ENCODE measurements at regions not wholly inside any gene's neighbourhood (a gene's known extent, or its start where the extent isn't known, plus 50 kb on each side); places are given as distances from the start of the nearest gene placed in this dataset.

DNA sequence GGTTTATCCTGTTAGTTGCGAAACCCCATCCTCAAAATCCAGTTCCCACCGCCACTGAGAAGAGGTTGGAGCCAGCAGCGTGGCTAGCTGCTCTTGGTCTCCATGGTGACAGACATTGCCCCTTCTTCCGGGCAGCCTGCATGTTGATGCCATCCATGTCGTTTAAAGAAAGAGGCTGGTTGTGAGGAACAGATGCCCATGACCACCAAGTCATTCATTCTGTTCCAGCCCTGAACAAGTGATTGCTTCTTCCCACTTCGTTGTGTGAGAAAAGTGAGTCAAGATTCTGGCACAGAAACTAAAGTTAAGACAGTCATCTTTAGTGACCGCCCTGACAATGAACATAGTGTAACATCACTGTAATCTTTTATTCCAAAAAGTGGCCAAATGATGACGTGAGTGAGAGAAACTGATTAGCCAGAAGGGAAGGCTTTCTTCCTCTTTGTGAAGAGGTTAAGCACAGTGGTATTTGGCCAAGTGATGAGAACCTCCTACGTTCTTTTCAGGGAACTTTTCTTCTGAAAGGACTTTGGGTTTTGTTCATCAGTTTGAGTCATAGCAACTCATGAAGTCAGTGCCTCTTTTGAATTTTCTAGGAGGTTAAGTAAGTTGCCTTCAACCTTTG lies 272.5 kb downstream of the GALR1 start:
- DNase-seq, result no peak

- DNase-seq, result no peak
Measured at GRCh38 chr18:77524909-77525308, 275.3 kb downstream of the GALR1 start.

DNA sequence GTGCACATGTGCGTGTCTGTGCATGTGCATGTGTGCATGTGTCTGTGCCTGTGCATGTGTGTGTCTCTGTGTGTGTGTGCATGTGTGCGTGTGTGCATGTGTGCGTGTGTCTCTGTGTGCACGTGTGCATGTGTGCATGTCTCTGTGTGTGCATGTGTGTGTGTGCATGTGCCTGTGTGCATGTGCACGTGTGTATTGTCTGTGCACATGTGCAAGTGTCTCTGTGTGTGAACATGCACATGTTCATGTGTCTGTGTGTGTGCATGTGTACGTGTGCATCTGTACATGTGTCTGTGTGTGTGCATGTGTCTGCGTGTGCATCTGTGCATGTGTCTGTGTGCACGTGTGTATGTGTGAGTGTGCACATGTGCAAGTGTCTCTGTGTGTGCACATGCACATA lies 277.3 kb downstream of the GALR1 start:
- DNase-seq, result no peak

DNA sequence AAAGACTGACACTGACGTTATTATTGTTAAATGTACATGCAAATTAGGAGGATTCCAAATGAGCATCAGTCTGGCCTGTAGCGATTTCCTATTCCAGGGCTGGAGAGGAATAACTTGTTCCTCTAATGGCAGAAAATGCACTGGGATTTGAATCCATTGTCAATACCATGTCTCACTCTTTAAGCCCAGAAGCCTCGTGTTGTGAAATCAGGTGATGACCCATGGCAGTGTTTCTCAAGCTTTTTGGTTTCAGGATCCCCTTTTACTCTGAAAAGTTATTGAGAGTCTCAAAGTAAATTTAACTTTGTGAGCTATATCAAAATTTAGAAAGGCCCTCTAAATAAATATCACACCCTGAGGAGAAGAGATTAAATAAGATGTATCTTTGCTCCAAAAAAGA lies 279.2 kb downstream of the GALR1 start:
- DNase-seq, result no peak

DNA sequence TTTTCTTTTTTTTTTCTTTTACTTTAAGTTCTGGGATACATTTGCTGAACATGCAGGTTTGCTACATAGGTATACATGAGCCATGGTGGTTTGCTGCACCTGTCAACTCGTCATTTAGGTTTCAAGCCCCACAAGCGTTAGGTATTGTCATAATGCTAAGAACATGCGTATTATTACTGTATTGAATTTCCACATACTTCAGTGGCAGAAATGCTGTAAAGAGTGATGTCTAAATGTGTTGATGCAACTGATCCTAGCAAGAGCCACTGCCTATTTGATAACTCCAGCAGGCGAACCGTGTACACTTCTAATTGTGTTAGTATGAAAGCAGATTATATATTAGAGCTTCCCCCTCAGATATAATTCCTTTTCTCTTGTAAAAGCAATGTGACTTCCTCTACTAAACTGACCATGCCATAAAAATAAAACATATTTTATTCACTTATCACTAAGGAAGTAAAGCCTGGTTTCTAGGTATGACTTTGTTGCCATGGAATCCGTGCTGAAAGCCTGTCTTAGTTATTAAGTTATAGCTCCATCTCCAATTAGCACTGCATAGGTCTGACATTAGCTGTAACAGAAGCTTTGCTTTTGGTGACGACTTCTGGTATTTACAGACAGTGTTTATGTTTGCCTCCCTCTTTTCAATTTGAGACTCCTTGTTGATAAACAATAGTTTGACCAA lies 280.0 kb downstream of the GALR1 start:
- no peak for DNase-seq

GRCh38 chr18:77530732-77531131 lies 281.1 kb downstream of the GALR1 start:
- no peak for DNase-seq

- DNase-seq, result no peak
Measured at GRCh38 chr18:77539860-77540259, 290.2 kb downstream of the GALR1 start.

GRCh38 chr18:77544792-77545191 lies 295.1 kb downstream of the GALR1 start:
- DNase-seq, result no peak

DNA sequence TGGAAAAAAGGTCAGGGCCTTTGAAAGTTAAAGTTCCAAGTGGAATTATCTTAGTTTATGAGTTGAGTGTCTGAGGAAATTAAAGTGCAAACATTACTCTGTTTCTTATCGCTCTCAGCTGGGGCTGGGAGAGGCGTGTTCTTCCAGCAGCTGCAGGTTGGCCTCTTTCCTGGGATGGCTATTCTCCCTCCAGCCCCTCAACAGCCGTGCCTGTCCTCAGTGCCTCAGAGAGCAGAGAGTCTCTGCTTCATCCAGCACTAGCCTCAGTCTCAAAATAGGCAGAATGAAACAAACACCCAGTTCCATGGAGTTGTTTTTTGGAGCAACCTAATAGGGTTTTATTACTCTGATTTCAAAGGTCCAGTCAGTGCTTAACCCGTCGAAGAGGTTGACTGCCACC lies 298.1 kb downstream of the GALR1 start:
- DNase-seq, result no peak

- no peak for DNase-seq
Measured at GRCh38 chr18:77548790-77549420, 299.3 kb downstream of the GALR1 start.

- DNase-seq, result no peak
Measured at GRCh38 chr18:77550625-77551024, 301.0 kb downstream of the GALR1 start.

DNA sequence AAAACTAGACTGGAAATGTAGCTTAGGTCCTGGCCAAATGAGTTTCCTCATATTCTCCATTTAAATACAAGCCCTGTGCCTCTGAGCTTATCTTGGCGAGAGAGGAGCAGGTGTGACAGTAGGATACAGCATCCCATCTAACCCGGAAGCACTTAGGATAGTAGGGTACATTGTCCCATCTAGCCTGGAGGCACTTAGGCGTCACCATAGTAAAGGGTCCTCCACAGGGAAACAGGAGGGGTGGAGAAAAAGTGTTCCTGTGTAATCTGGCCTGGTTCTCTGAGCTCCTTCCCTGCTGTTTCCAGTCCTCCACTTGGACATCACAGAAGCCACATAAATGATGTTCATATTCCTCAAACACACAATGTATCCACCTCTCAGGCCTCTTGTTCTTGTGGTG lies 301.4 kb downstream of the GALR1 start:
- DNase-seq, result no peak

DNA sequence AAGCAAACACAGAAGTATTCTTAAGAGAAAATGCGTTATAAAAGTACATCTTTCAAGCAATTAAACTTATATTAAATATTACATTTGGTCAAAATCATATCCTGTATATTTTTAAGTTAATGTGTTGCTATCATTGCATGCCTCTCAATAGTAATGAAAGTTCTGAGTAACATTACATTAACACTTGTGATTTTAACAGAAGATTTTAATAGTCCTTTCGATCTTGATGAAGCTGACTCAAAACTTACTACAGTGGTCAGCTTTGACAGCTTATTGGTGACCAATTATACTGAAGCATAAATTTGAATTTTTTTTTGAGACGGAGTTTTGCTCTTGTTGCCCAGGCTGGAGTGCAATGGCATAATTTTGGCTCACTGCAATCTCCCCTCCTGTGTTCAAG lies 303.3 kb downstream of the GALR1 start:
- no peak for DNase-seq

DNA sequence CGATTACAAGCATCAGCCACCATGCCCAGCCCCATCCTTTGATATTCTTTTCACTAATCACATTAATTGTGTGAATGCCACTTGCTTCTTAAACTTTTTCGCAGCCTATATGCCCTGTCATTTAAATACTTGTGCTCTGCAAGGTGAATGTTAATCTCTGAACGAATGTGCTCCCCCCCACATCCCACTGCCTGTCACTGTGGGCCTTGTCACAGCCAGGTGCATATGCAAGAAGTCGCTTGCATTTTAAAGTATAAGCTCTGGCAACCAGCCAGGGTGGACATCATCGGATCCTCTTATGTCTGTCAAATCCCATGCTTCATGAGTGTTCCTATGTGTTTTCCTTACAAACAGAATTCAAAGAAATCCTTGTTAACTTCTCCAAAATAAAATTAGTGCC lies 304.4 kb downstream of the GALR1 start:
- no peak for DNase-seq

- no peak for DNase-seq
Measured at GRCh38 chr18:77557046-77557587, 307.5 kb downstream of the GALR1 start.

DNA sequence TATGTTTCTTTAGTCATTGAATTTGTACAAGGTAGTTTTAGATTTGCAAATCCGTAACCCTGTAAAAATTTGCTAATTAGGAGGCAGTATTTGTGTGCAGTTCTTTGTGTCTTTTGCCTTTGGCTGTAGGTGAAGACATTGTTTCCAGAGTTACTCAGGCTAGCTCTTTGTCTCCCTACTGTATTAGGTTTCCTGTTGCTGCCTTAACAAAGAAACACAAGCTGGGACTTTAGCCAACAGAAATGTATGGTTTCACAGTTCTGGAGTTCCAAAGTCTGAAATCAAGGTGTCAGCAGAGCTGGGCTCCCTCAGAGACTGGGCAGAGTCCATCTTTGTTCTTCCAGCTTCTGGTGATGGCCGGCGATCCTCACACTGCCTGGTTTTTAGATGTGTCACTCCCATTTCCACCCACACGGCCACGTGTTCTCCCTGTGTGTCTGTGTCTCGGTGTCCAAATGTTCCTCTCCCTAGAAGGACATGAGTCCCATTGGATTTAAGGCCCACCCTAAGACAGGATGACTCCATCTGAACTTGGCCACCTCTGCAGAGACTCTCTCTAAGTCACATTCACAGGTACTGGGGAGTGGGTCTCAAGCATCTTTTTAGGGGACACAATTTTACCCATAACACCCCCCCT lies 309.7 kb downstream of the GALR1 start:
- no peak for DNase-seq

- no peak for DNase-seq
Measured at GRCh38 chr18:77560341-77560992, 310.8 kb downstream of the GALR1 start.

DNA sequence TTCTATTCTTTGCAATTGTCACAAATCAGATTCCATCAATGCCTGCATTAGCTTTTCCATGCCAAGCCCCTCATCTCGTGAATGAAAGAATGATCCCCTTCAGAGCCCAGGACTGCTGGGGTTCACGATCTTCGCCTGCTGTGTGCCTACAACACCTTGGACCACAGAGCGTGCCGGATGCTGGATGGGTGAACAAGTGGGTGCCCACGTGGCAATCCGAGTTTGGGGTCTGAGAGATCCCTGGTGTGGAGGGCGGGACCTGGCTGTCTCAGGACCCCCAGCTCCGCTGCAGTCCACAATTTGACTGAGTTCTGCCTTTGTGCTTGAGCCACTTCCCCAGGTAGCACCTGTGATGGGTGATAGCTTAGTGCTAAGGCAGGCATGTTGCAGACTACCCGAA lies 317.0 kb downstream of the GALR1 start:
- no peak for DNase-seq

GRCh38 chr18:77567205-77567604 lies 317.6 kb downstream of the GALR1 start:
- no peak for DNase-seq

DNA sequence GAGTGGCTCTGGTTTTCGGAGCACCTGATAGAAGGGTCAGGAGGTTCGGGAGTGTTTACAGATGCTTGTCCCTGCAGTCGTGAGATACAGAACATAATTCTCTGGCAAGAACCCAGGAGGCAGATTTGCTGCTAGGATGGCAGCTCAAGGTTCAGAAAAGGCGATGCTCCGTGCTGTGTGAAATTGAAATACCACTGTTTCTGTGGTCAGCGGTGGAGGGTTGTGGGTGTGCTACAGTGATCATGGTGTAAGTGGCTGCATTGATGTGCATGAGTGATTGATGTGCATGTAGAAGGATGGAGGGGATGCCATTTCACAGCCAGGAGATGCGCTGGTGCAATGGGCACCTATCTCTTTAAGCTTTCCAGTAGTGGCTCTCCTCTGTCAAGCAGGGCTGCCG lies 322.1 kb downstream of the GALR1 start:
- no peak for DNase-seq

GRCh38 chr18:77572537-77572936 lies 322.9 kb downstream of the GALR1 start:
- no peak for DNase-seq

GRCh38 chr18:77573571-77573970 lies 323.9 kb downstream of the GALR1 start:
- no peak for DNase-seq

DNA sequence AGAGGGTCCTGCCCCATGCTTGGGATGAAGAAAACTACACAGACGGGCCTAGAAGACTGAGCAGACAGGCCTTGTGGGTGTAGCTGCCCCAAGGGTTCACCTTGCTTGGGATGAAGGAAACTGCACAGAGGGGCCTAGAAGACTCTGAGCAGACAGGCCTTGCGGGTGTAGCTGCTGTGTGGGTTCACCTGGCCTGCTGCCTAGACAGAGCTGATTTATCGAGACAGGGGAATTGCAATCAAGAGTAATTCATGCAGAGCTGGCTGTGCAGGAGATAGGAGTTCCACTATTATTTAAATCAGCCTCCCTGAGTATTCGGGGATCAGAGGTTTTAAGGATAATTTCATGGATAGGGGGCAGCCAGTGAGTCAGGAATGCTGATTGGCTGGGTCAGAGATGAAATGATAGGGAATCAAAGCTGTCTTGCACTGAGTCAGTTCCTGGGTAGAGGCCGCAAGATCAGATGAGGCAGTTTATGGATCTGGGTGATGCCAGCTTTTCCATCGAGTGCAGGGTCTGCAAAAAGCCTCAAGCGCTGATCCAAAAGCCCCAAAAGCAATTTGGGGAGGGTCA lies 341.4 kb downstream of the GALR1 start:
- DNase-seq, result no peak

Measured in NCI-H2171 treated with DMSO at 0.1 percent for 48 hours (cell line).